ENCODE measurements at regions not wholly inside any gene's neighbourhood (a gene's known extent, or its start where the extent isn't known, plus 50 kb on each side); places are given as distances from the start of the nearest gene placed in this dataset.
"Not testable (repeated sequence)": the region's sequence is repeated elsewhere in the genome, so short reads cannot be mapped to it uniquely, and the experiment has no call there.

GRCh38 chr12:47426678-47427309, 279.0 kb downstream of the RPAP3 start:
- TF ChIP-seq CTCF (CRISPR knock-in tag; IDR thresholded peaks at IDR 0.05); CEBPB (IDR thresholded peaks at IDR 0.05; ENCODE audit: borderline replicate concordance, low read depth, low read length); POLR2A (IDR thresholded peaks at IDR 0.05; ENCODE audit: insufficient read depth in 1 of 2, low read depth in 2 of 2, low read length in 2 of 2); KDM6A (CRISPR knock-in tag; IDR thresholded peaks at IDR 0.05; ENCODE audit: low read depth); KDM3A (CRISPR knock-in tag; IDR thresholded peaks at IDR 0.05; ENCODE audit: low read depth); RBM39 (IDR thresholded peaks at IDR 0.05; ENCODE audit: low read depth, low read length, poor library complexity, severe bottlenecking); KLF6 (CRISPR knock-in tag; IDR thresholded peaks at IDR 0.05); EP300 (IDR thresholded peaks at IDR 0.05; ENCODE audit: low read depth in 2 of 2, low read length in 2 of 2); EP300 (CRISPR knock-in tag; IDR thresholded peaks at IDR 0.05; ENCODE audit: borderline replicate concordance); HNF4A (CRISPR knock-in tag; IDR thresholded peaks at IDR 0.05); KDM5A (IDR thresholded peaks at IDR 0.05; ENCODE audit: borderline replicate concordance, low read length); EZH2 (conservative IDR thresholded peaks at IDR 0.05; ENCODE audit: low read depth, low read length): not testable (repeated sequence)
- TF ChIP-seq, protein P1, sequence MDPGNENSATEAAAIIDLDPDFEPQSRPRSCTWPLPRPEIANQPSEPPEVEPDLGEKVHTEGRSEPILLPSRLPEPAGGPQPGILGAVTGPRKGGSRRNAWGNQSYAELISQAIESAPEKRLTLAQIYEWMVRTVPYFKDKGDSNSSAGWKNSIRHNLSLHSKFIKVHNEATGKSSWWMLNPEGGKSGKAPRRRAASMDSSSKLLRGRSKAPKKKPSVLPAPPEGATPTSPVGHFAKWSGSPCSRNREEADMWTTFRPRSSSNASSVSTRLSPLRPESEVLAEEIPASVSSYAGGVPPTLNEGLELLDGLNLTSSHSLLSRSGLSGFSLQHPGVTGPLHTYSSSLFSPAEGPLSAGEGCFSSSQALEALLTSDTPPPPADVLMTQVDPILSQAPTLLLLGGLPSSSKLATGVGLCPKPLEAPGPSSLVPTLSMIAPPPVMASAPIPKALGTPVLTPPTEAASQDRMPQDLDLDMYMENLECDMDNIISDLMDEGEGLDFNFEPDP (CRISPR knock-in tag; conservative IDR thresholded peaks at IDR 0.05) = not testable (repeated sequence)

Data from HepG2 (cell line).